ENCODE measurements at regions not wholly inside any gene's neighbourhood (a gene's known extent, or its start where the extent isn't known, plus 50 kb on each side); places are given as distances from the start of the nearest gene placed in this dataset.

DNA sequence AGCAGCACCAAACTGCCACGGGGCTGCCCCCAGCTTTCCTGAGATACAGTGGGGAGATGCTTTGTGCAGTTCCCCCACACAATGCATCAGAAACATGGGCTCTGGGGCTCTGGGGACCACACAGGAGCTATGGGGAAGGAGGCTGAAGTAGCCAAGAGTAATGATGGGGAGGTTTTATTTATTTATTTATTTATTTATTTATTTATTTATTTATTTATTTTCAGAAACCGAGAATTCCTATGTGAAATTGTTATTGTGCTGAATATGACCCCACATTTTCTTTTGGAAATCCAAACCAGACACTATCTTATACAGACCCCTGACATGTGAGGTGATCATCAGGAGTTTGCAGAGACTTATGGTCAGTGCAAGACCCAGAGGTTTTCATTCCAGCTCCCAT is 84.4 kb downstream of the MTNR1B start:
- TF ChIP-seq POLR2A (IDR thresholded peaks at IDR 0.05; ENCODE audit: low read depth, low read length) = no peak
- no peak for TF ChIP-seq CHD1 (IDR thresholded peaks at IDR 0.05; ENCODE audit: low read depth, low read length)
- no peak for TF ChIP-seq CEBPB (IDR thresholded peaks at IDR 0.05; ENCODE audit: low read depth, low read length)
- no peak for TF ChIP-seq RCOR1 (IDR thresholded peaks at IDR 0.05; ENCODE audit: insufficient replicate concordance, low read length)
- TF ChIP-seq, protein P1, sequence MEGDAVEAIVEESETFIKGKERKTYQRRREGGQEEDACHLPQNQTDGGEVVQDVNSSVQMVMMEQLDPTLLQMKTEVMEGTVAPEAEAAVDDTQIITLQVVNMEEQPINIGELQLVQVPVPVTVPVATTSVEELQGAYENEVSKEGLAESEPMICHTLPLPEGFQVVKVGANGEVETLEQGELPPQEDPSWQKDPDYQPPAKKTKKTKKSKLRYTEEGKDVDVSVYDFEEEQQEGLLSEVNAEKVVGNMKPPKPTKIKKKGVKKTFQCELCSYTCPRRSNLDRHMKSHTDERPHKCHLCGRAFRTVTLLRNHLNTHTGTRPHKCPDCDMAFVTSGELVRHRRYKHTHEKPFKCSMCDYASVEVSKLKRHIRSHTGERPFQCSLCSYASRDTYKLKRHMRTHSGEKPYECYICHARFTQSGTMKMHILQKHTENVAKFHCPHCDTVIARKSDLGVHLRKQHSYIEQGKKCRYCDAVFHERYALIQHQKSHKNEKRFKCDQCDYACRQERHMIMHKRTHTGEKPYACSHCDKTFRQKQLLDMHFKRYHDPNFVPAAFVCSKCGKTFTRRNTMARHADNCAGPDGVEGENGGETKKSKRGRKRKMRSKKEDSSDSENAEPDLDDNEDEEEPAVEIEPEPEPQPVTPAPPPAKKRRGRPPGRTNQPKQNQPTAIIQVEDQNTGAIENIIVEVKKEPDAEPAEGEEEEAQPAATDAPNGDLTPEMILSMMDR (conservative IDR thresholded peaks at IDR 0.05; ENCODE audit: low read depth, low read length) = no peak

Measured in IMR-90 (cell line).